ENCODE measurements at regions not wholly inside any gene's neighbourhood (a gene's known extent, or its start where the extent isn't known, plus 50 kb on each side); places are given as distances from the start of the nearest gene placed in this dataset.

GRCh38 chr9:99307851-99308250 lies 85.8 kb downstream of the SEC61B start:
- TF ChIP-seq GATA3 (IDR thresholded peaks at IDR 0.05; ENCODE audit: low read depth, low read length) (no peak), GATA2 (IDR thresholded peaks at IDR 0.05; ENCODE audit: low read depth, low read length) (no peak)
